DOHH2 (cell line): ENCODE measurements at regions not wholly inside any gene's neighbourhood (a gene's known extent, or its start where the extent isn't known, plus 50 kb on each side); places are given as distances from the start of the nearest gene placed in this dataset.

Experiments
- H3F3A ChIP-seq: fragments of 200-600 bp; sonication (generic), shearing (Covaris generic); 2 replicates; pipeline ENCODE4 v1.6.0; 2016; ENCODE audit warnings: antibody characterized with exemption, mild to moderate bottlenecking; ENCODE audit not compliant: control insufficient read depth, insufficient read depth
- H3K27ac ChIP-seq: fragments of 200-600 bp; sonication (generic); 2 replicates; pipeline ENCODE4 v1.5.1; 2014; ENCODE audit warnings: low read depth, mild to moderate bottlenecking, low read length, moderate library complexity
- H3K27me3 ChIP-seq: fragments of 200-600 bp; sonication (generic); 2 replicates; pipeline ENCODE4 v1.6.1; 2014; ENCODE audit warnings: mild to moderate bottlenecking, low read length, mixed read lengths; ENCODE audit not compliant: control insufficient read depth
- H3K36me3 ChIP-seq: fragments of 200-600 bp; sonication (generic); 2 replicates; pipeline ENCODE4 v1.6.1; 2014; ENCODE audit warnings: mild to moderate bottlenecking, low read length, moderate library complexity, mixed read lengths; ENCODE audit not compliant: control insufficient read depth
- H3K4me1 ChIP-seq: fragments of 200-600 bp; sonication (generic); 2 replicates; pipeline ENCODE4 v1.6.1; 2014; ENCODE audit warnings: mild to moderate bottlenecking, low read length, mixed read lengths; ENCODE audit not compliant: control insufficient read depth
- H3K4me2 ChIP-seq: fragments of 200-600 bp; sonication (generic); 2 replicates; pipeline ENCODE4 v1.6.0; 2014; ENCODE audit warnings: mild to moderate bottlenecking, low read length, moderate library complexity
- H3K4me3 ChIP-seq: fragments of 200-600 bp; sonication (generic); 2 replicates; pipeline ENCODE4 v1.5.1; 2014; ENCODE audit warnings: mild to moderate bottlenecking, low read length, mixed read lengths
- H3K79me2 ChIP-seq: fragments of 200-600 bp; sonication (generic); 2 replicates; pipeline ENCODE4 v1.6.1; 2014; ENCODE audit warnings: mild to moderate bottlenecking, low read length, mixed read lengths; ENCODE audit not compliant: control insufficient read depth
- H3K9me2 ChIP-seq: fragments of 200-600 bp; sonication (generic); replicated peaks from 2 replicates; pipeline ENCODE4 v1.6.1; 2014; ENCODE audit warnings: mild to moderate bottlenecking, low read length, mixed read lengths; ENCODE audit not compliant: control insufficient read depth
- H3K9me3 ChIP-seq: fragments of 200-600 bp; sonication (generic); 2 replicates; pipeline ENCODE4 v1.6.1; 2014; ENCODE audit warnings: antibody characterized with exemption, low read length, mixed read lengths; ENCODE audit not compliant: control insufficient read depth, insufficient read depth
- H4K20me1 ChIP-seq: fragments of 200-600 bp; sonication (generic); 2 replicates; pipeline ENCODE4 v1.6.0; 2014; ENCODE audit warnings: low read depth, mild to moderate bottlenecking, antibody characterized with exemption, low read length, moderate library complexity; ENCODE audit not compliant: control insufficient read depth, insufficient read depth
- CTCF ChIP-seq: fragments of 200-600 bp; sonication (generic); IDR thresholded peaks from one replicate; pipeline ENCODE4 v1.5.1; 2014; ENCODE audit warnings: antibody characterized with exemption, mild to moderate bottlenecking, low read depth, low read length; ENCODE audit not compliant: poor library complexity, severe bottlenecking
- EZH2phosphoT487 ChIP-seq: fragments of 200-600 bp; sonication (generic); IDR thresholded peaks from 2 replicates; pipeline ENCODE4 v1.6.1; 2017; ENCODE audit warnings: borderline replicate concordance, mild to moderate bottlenecking, antibody characterized with exemption, low read length, moderate library complexity, mixed read lengths

- no peaks in the 10 kb centered on the region for H3K36me3 ChIP-seq
- no peak overlapping the region for H3K27ac ChIP-seq
- H3K27me3 ChIP-seq, result peaks cover 47% of the 10 kb centered on the region
- H3K4me1 ChIP-seq, result no peaks in the 10 kb centered on the region
- no peaks in the 10 kb centered on the region; the same call in 1 of the 2 replicates for H3K9me3 ChIP-seq
- H3F3A ChIP-seq, result no peaks in the 10 kb centered on the region
- no peaks in the 10 kb centered on the region for H3K9me2 ChIP-seq
- no peak overlapping the region for H3K4me3 ChIP-seq
- no peaks in the 10 kb centered on the region for H3K79me2 ChIP-seq
- TF ChIP-seq CTCF (no peak), EZH2phosphoT487 (no peak)
- H3K4me2 ChIP-seq, result no peak overlapping the region
- no peaks in the 10 kb centered on the region for H4K20me1 ChIP-seq
Measured at GRCh38 chr1:58905126-58905490, 121.3 kb upstream of the JUN start.

- Histone ChIP-seq H3K36me3 (no peaks in the 10 kb centered on the region), H3K4me2 (no peak overlapping the region), H3K9me2 (no peaks in the 10 kb centered on the region), H3K9me3 (no peaks in the 10 kb centered on the region; the same call in 1 of the 2 replicates), H3F3A (no peaks in the 10 kb centered on the region), H3K79me2 (no peaks in the 10 kb centered on the region), H3K4me3 (no peak overlapping the region), H3K4me1 (no peaks in the 10 kb centered on the region), H3K27ac (no peak overlapping the region), H4K20me1 (no peaks in the 10 kb centered on the region), H3K27me3 (peaks cover 47% of the 10 kb centered on the region)
- no peak for TF ChIP-seq CTCF
- TF ChIP-seq EZH2phosphoT487, result no peak
Measured at GRCh38 chr1:58905628-58906221, 121.9 kb upstream of the JUN start.

GRCh38 chr1:58907398-58907797 is 123.6 kb upstream of the JUN start:
- Histone ChIP-seq H4K20me1 (no peaks in the 10 kb centered on the region), H3K4me1 (no peaks in the 10 kb centered on the region), H3K27ac (no peak overlapping the region)

More at GRCh38 chr1:58907398-58907797, 123.6 kb upstream of the JUN start:
- Histone ChIP-seq H3K36me3 (no peaks in the 10 kb centered on the region), H3K27me3 (peaks cover 36% of the 10 kb centered on the region), H3K79me2 (no peaks in the 10 kb centered on the region), H3K9me2 (no peaks in the 10 kb centered on the region), H3K4me2 (no peak overlapping the region), H3K9me3 (no peaks in the 10 kb centered on the region; the same call in 1 of the 2 replicates), H3K4me3 (no peak overlapping the region), H3F3A (no peaks in the 10 kb centered on the region)
- no peak for TF ChIP-seq CTCF
- TF ChIP-seq EZH2phosphoT487, result no peak
